Heart left ventricle (tissue), 16 donors: ENCODE measurements at regions not wholly inside any gene's neighbourhood (a gene's known extent, or its start where the extent isn't known, plus 50 kb on each side); places are given as distances from the start of the nearest gene placed in this dataset.
"Not testable (repeated sequence)": the region's sequence is repeated elsewhere in the genome, so short reads cannot be mapped to it uniquely, and the experiment has no call there.

ENCODE experiments used
- ATAC-seq, 4 donors: fragments of 200-7000 bp; cut with Tn5 transposase; one replicate each; pipeline ENCODE4 v1.9.1; 2020 to 2022; ENCODE audit warnings: moderate library complexity in 4 of 4, mild to moderate bottlenecking in 3 of 4, moderate number of reproducible peaks in 1 of 4
- DNase-seq, 5 donors: peaks; one replicate each; pipeline ENCODE4 v3.0.0-alpha.2; 2020
- H3K27ac ChIP-seq, 12 donors: fragments of 200-600 bp; sonication (generic) in 4 of 12; one replicate each; pipeline versions ENCODE4 v1.5.0 to v1.8.0; 2016 to 2022; ENCODE audit warnings: mild to moderate bottlenecking in 2 of 12
- H3K27me3 ChIP-seq, 9 donors: fragments of 200-600 bp; sonication (generic) in 2 of 9; one replicate each; pipeline versions ENCODE4 v1.5.1 to v1.8.0; 2016 to 2022; ENCODE audit warnings: mild to moderate bottlenecking in 3 of 9
- H3K36me3 ChIP-seq, 9 donors: fragments of 200-600 bp; sonication (generic) in 2 of 9; one replicate each; pipeline versions ENCODE4 v1.5.0 to v1.8.0; 2018 to 2022; ENCODE audit warnings: mild to moderate bottlenecking in 2 of 9
- H3K4me1 ChIP-seq, 12 donors: fragments of 200-600 bp; sonication (generic) in 4 of 12; one replicate each; pipeline versions ENCODE4 v1.5.0 to v1.8.0; 2016 to 2022; ENCODE audit warnings: mild to moderate bottlenecking in 3 of 12
- H3K4me3 ChIP-seq, 12 donors: fragments of 200-600 bp; sonication (generic) in 4 of 12; one replicate each; pipeline versions ENCODE4 v1.5.0 to v1.8.0; 2017 to 2022; ENCODE audit warnings: mild to moderate bottlenecking in 9 of 12, moderate library complexity in 4 of 12
- H3K9me3 ChIP-seq, 12 donors: fragments of 200-600 bp; sonication (generic) in 4 of 12; one replicate each; pipeline versions ENCODE4 v1.5.0 to v1.8.0; 2016 to 2022; ENCODE audit warnings: mild to moderate bottlenecking in 1 of 12
- POLR2A ChIP-seq, 2 donors: fragments of 450-650 bp; IDR thresholded peaks; one replicate each; pipeline ENCODE4 v1.6.1; 2017; ENCODE audit warnings: antibody characterized with exemption in 2 of 2, mild to moderate bottlenecking in 2 of 2, moderate library complexity in 2 of 2
- WGBS, 4 donors: extraction: QIAGEN DNeasy Blood & Tissue Kit in 2 of 4; methylation state at CpG; one replicate each; pipeline versions ENCODE4 v1.1.5 to v1.1.7; 2013 to 2018; 5-methylcytosine and 5-hydroxymethylcytosine counted together
- intact Hi-C, 10 donors: fragments of 100-400 bp; cut with DNase I; formaldehyde crosslinking; loops; one replicate each; pipeline versions ENCODE4 v1.11.1 to v1.14.2; 2022
- TF ChIP-seq, protein P1 (sequence below), 12 donors: fragments of 200-600 bp; sonication (generic) in 4 of 12; IDR thresholded peaks; one replicate each; pipeline versions ENCODE4 v1.5.0 to v1.8.0; 2018 to 2022; ENCODE audit warnings: antibody characterized with exemption in 12 of 12, mild to moderate bottlenecking in 5 of 12
- donor health status: ischemic (EF 13 %, LVEDD 7.1; RV severe dilation, severe dysfunction).
- donor health status: healthy with polysubstance abuse.
- donor health status: DM: no; HTN: yes; CAD: no.
- donor health status: DM: no; HTN: no; CAD: no.
- donor health status: ischemic (EF 25% LVEDD 6.9; RV normal size, moderate dysfunction).
- donor health status: ischemic (EF 25% LVEDD 5.7; RV mildly dilated, moderate dysfunction).
- donor health status: healthy.
- donor health status: DM: yes; HTN: yes; CAD: no.
- donor health status: ischemic (EF 35%, LVEDD 5.7; RV mildly dilated, moderate dysfunction).
- donor health status: nonischemic (EF 11% LVEDD 7.7; RV severe dilation, severe dysfunction).
- donor health status: DM: yes; HTN: yes; CAD: no.
- donor health status: PGD.
- donor health status: ischemic (EF 29% LVEDD 5.4; RV normal size, mild dysfunction).
- donor health status: nonischemic (EF 23%, LVEDD 6.1; RV moderate dilation, normal function).

DNA sequence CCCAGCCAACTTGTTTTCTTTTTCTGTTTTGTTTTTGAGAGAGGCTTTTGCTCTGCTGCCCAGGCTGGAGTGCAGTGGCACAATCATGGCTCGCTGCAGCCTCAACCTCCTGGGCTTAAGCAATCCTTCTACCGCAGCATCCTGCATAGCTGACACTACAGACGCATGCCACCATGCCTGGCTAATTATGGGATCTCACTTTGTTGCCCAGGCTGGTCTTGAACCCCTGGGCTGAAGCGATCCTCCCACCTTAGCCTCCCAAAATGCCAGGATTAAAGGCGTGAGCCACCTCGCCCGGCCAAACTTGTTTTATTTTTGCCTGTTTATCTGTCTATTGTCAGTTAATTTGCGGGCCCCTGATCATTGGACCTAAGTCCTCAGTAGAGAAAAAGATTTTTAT, 61.6 kb upstream of the MSH6 start:
- H3K27me3 ChIP-seq = no peaks in the 10 kb centered on the region
- TF ChIP-seq POLR2A (IDR thresholded peaks at IDR 0.05) = no peak
- no peaks in the 10 kb centered on the region for H3K4me1 ChIP-seq
- intact Hi-C loops = no loop called here
- no peaks in the 10 kb centered on the region for H3K36me3 ChIP-seq
- ATAC-seq (no peak), DNase-seq (no peak)
- 87 to 91% (median 89%) methylated on average over 8 of the region's 8 CpGs for WGBS, 4 donors
- no peak overlapping the region for H3K27ac ChIP-seq
- no peak overlapping the region for H3K4me3 ChIP-seq
- H3K9me3 ChIP-seq = no peaks in the 10 kb centered on the region

GRCh38 chr2:47720559-47720958, 62.4 kb upstream of the MSH6 start:
- H3K9me3 ChIP-seq = no peaks in the 10 kb centered on the region
- no peak for DNase-seq
- H3K4me3 ChIP-seq = no peak overlapping the region
- WGBS, 4 donors = 0 to 75% (median 17%) methylated on average over 2 of the region's 2 CpGs
- H3K27ac ChIP-seq = no peak overlapping the region
- TF ChIP-seq POLR2A (IDR thresholded peaks at IDR 0.05) = no peak
- TF ChIP-seq, protein P1, sequence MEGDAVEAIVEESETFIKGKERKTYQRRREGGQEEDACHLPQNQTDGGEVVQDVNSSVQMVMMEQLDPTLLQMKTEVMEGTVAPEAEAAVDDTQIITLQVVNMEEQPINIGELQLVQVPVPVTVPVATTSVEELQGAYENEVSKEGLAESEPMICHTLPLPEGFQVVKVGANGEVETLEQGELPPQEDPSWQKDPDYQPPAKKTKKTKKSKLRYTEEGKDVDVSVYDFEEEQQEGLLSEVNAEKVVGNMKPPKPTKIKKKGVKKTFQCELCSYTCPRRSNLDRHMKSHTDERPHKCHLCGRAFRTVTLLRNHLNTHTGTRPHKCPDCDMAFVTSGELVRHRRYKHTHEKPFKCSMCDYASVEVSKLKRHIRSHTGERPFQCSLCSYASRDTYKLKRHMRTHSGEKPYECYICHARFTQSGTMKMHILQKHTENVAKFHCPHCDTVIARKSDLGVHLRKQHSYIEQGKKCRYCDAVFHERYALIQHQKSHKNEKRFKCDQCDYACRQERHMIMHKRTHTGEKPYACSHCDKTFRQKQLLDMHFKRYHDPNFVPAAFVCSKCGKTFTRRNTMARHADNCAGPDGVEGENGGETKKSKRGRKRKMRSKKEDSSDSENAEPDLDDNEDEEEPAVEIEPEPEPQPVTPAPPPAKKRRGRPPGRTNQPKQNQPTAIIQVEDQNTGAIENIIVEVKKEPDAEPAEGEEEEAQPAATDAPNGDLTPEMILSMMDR (IDR thresholded peaks at IDR 0.05) = no peak
- no peaks in the 10 kb centered on the region for H3K27me3 ChIP-seq
- no peaks in the 10 kb centered on the region for H3K4me1 ChIP-seq
- no peak for ATAC-seq
- H3K36me3 ChIP-seq = no peaks in the 10 kb centered on the region
- intact Hi-C loops = no loop called here

DNA sequence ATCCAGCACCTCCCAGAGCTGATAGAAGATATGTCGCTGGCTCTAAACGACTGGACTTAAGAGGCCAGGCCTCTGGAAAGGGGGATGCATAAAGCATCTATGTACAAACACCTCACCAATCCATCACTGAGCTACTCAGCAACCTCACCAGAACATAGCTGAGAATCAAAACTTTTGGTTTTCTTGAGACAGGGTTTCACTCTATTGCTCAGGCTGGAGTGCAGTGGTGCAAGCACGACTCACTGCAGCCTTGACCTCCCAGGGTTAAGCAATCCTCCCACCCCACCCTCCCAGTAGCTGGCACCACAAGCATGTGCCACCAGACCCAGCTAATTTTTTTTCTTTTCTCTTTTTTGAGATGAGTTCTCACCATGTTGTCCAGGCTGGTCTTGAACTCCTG, 62.9 kb upstream of the MSH6 start:
- ATAC-seq = no peak
- intact Hi-C loops = no loop called here
- 54 to 74% (median 56%) methylated on average over 3 of the region's 3 CpGs for WGBS, 4 donors
- TF ChIP-seq POLR2A (IDR thresholded peaks at IDR 0.05) = no peak
- TF ChIP-seq, protein P1 (IDR thresholded peaks at IDR 0.05) = no peak
- H3K9me3 ChIP-seq = no peaks in the 10 kb centered on the region
- H3K4me3 ChIP-seq = no peak overlapping the region
- H3K27me3 ChIP-seq = no peaks in the 10 kb centered on the region
- H3K36me3 ChIP-seq = no peaks in the 10 kb centered on the region
- H3K27ac ChIP-seq = no peak overlapping the region
- H3K4me1 ChIP-seq = no peaks in the 10 kb centered on the region
- no peak for DNase-seq

DNA sequence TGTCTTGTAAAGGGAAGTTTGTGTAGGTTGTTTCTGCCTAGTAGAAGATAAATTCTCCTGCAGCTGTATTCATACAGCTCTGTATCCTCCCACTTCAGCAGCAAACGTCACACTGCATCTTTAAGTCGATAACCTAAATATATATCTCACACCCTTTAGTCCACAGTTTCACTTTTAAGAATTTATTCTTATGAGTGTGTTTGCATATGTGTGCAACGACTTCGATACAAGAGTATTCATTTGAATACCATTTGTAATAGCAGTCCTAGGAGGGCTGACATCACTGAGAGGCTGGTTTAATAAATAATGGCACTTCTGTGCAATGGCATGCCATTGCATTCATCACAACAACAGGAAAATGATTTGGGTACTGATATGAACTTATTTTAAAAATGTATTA, 63.8 kb upstream of the MSH6 start:
- Histone ChIP-seq H3K9me3 (no peaks in the 10 kb centered on the region), H3K36me3 (no peaks in the 10 kb centered on the region), H3K27me3 (no peaks in the 10 kb centered on the region), H3K27ac (no peak overlapping the region), H3K4me1 (no peaks in the 10 kb centered on the region), H3K4me3 (no peak overlapping the region)
- DNase-seq = no peak
- intact Hi-C loops = no loop called here
- no peak for ATAC-seq
- 68 to 80% (median 73%) methylated on average over 4 of the region's 4 CpGs for WGBS, 4 donors
- TF ChIP-seq, protein P1 (IDR thresholded peaks at IDR 0.05) = no peak
- TF ChIP-seq POLR2A (IDR thresholded peaks at IDR 0.05) = no peak

DNA sequence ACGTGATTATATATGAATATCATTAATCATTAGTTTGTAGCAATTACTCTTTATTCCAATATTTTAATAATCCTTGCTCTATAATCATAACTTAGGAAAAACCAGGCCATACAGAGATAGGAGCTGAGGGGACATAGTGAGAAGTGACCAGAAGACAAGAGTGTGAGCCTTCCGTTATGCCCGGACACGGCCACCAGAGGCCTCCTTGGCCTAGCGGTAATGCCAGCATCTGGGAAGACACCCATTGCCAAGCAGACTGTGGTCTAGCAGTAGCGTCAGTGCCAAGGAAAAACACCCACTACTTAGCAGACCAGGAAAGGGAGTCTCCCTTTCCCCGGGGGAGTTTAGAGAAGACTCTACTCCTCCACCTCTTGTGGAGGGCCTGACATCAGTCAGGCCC, 66.6 kb upstream of the MSH6 start:
- H3K27me3 ChIP-seq, DNase-seq, H3K27ac ChIP-seq, intact Hi-C loops, H3K4me1 ChIP-seq, ATAC-seq, H3K36me3 ChIP-seq, H3K4me3 ChIP-seq, H3K9me3 ChIP-seq: not testable (repeated sequence)
- 73 to 94% (median 90%) methylated on average over 6 to 7 of the region's 7 CpGs for WGBS, 4 donors
